ENCODE measurements at regions not wholly inside any gene's neighbourhood (a gene's known extent, or its start where the extent isn't known, plus 50 kb on each side); places are given as distances from the start of the nearest gene placed in this dataset.

DNA sequence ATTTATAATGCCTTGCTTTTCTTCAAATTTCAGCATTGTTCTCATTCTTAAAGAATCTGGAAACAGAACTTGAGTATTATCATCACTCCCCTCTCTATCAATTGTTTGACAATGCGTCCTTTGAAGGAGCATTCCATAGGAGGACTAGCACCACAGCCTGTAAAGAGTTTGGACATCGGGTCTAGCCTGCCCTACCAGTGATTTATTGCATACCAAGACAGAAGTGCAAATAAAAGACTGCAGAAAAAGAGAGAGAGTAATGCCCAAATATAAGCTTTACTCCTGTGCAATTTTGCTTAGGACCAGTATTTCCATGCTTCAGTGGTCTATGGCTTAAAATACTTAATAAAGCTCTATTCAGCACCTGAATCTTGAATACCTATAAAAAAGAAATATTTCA lies 55.4 kb upstream of the MAP2 start:
- no peak overlapping the region for H3K27ac Mint-ChIP-seq
- peaks cover 3 to 19% (median 11%) of the 10 kb centered on the region in 3 experiments; a peak in 4 of 7 replicates for H3K36me3 Mint-ChIP-seq (ENCODE audit: insufficient read depth in 1 of 3, low read depth in 3 of 3)
- Histone ChIP-seq H4K91ac (ENCODE audit: insufficient read length, low read depth, low read length) (no peak overlapping the region), H4K8ac (replicated peaks; ENCODE audit: insufficient read length, low read depth, low read length) (no peak overlapping the region), H2BK12ac (ENCODE audit: insufficient read length, low read depth, low read length) (no peak overlapping the region), H3K4me2 (ENCODE audit: insufficient read depth, insufficient read length, low read length) (no peak overlapping the region), H2BK120ac (ENCODE audit: low read depth, low read length, poor library complexity, severe bottlenecking) (no peak overlapping the region), H4K20me1 (ENCODE audit: control insufficient read depth, insufficient read depth, insufficient read length) (no peaks in the 10 kb centered on the region), H3K56ac (ENCODE audit: insufficient read length, low read depth, low read length) (no peak overlapping the region), H3K9me3 (ENCODE audit: control insufficient read depth, low read depth, low read length) (no peaks in the 10 kb centered on the region), H2BK5ac (ENCODE audit: insufficient read length, low read length) (no peak overlapping the region), H3K9ac (ENCODE audit: extremely low read depth, insufficient read length, low read length) (no peak overlapping the region), H3K79me1 (ENCODE audit: insufficient read depth, low read depth, low read length, poor library complexity, severe bottlenecking) (no peaks in the 10 kb centered on the region), H3K23ac (ENCODE audit: insufficient read length, low read depth, low read length) (no peak overlapping the region), H3K27me3 (ENCODE audit: insufficient read depth, low read length) (no peaks in the 10 kb centered on the region), H2AK5ac (ENCODE audit: insufficient read length, low read length) (no peak overlapping the region), H2AFZ (ENCODE audit: low read length) (no peak overlapping the region), H2BK15ac (ENCODE audit: low read depth, low read length) (no peak overlapping the region), H2BK20ac (ENCODE audit: low read depth, low read length, poor library complexity, severe bottlenecking) (no peak overlapping the region), H3K14ac (ENCODE audit: insufficient read depth, low read length) (no peak overlapping the region), H4K5ac (ENCODE audit: insufficient read length, low read depth, low read length) (no peak overlapping the region), H3K4ac (ENCODE audit: low read depth, low read length) (no peak overlapping the region), H3K4me1 (ENCODE audit: insufficient read depth, low read length) (no peaks in the 10 kb centered on the region), H3K27ac (ENCODE audit: insufficient read length, low read depth, low read length) (no peak overlapping the region), H3K18ac (ENCODE audit: insufficient read length, low read depth, low read length) (no peak overlapping the region), H3K79me2 (ENCODE audit: insufficient read depth, low read length) (no peaks in the 10 kb centered on the region), H3T11ph (ENCODE audit: low read length) (no peak overlapping the region), H3K23me2 (ENCODE audit: insufficient read length, low read depth, low read length, poor library complexity, severe bottlenecking) (no peaks in the 10 kb centered on the region)
- no peaks in the 10 kb centered on the region; the same call in none of the 2 replicates for H3K27me3 Mint-ChIP-seq (ENCODE audit: low read depth)
- H3K9me3 Mint-ChIP-seq: peaks cover 17 to 18% of the 10 kb centered on the region in 2 experiments
- WGBS (ENCODE audit: extremely low coverage, insufficient read length, low lambda C conversion rate): no CpG with 5 or more reads among the region's 2 CpGs
- no peak overlapping the region for H3K4me3 Mint-ChIP-seq
- TF ChIP-seq, protein P1, sequence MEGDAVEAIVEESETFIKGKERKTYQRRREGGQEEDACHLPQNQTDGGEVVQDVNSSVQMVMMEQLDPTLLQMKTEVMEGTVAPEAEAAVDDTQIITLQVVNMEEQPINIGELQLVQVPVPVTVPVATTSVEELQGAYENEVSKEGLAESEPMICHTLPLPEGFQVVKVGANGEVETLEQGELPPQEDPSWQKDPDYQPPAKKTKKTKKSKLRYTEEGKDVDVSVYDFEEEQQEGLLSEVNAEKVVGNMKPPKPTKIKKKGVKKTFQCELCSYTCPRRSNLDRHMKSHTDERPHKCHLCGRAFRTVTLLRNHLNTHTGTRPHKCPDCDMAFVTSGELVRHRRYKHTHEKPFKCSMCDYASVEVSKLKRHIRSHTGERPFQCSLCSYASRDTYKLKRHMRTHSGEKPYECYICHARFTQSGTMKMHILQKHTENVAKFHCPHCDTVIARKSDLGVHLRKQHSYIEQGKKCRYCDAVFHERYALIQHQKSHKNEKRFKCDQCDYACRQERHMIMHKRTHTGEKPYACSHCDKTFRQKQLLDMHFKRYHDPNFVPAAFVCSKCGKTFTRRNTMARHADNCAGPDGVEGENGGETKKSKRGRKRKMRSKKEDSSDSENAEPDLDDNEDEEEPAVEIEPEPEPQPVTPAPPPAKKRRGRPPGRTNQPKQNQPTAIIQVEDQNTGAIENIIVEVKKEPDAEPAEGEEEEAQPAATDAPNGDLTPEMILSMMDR (conservative IDR thresholded peaks at IDR 0.05): no peak
- peaks cover 3 to 5% of the 10 kb centered on the region in 2 experiments; a peak in 3 of 4 replicates for H3K4me1 Mint-ChIP-seq
- DNase-seq: no peak

All from H9 (cell line).